Small intestine (tissue), 7 donors: ENCODE measurements at regions not wholly inside any gene's neighbourhood (a gene's known extent, or its start where the extent isn't known, plus 50 kb on each side); places are given as distances from the start of the nearest gene placed in this dataset.
A peak's percentile ranks its signal among the peaks of the same experiment; 100 is the strongest.

ENCODE experiments used
- DNase-seq, 2 donors: peaks; one replicate each; pipeline versions ENCODE4 v3.0.0 to v3.0.0-alpha.2; 2013
- FAIRE-seq: peaks from 2 replicates; lab custom pipeline; 2012; peaks lifted over from hg19 to GRCh38; lab: Jason Lieb, UNC
- H3K27ac ChIP-seq, 3 donors: one replicate each; pipeline ENCODE4 v1.5.1; 2013; ENCODE audit warnings: low read length in 2 of 3, mild to moderate bottlenecking in 2 of 3, control low read depth in 1 of 3, inconsistent platforms in 1 of 3, low read depth in 1 of 3, moderate library complexity in 1 of 3
- H3K27me3 ChIP-seq, 3 donors: one replicate each; pipeline ENCODE4 v1.6.1; 2013; ENCODE audit warnings: low read length in 3 of 3, inconsistent platforms in 1 of 3; ENCODE audit not compliant: control insufficient read depth in 3 of 3, insufficient read depth in 3 of 3
- H3K36me3 ChIP-seq, 3 donors: one replicate each; pipeline ENCODE4 v1.6.1; 2013; ENCODE audit warnings: low read length in 3 of 3, inconsistent platforms in 1 of 3, low read depth in 1 of 3, mild to moderate bottlenecking in 1 of 3, moderate library complexity in 1 of 3; ENCODE audit not compliant: control insufficient read depth in 3 of 3, insufficient read depth in 2 of 3
- H3K4me1 ChIP-seq, 3 donors: one replicate each; pipeline ENCODE4 v1.6.1; 2013; ENCODE audit warnings: low read length in 2 of 3, inconsistent platforms in 1 of 3, low read depth in 1 of 3, mild to moderate bottlenecking in 1 of 3, moderate library complexity in 1 of 3; ENCODE audit not compliant: control insufficient read depth in 3 of 3, insufficient read depth in 2 of 3
- H3K4me3 ChIP-seq, 3 donors: one replicate each; pipeline ENCODE4 v1.5.1; 2013; ENCODE audit warnings: low read length in 3 of 3, control low read depth in 1 of 3, inconsistent platforms in 1 of 3, low read depth in 1 of 3, mild to moderate bottlenecking in 1 of 3, moderate library complexity in 1 of 3
- H3K9me3 ChIP-seq, 2 donors: one replicate each; pipeline ENCODE4 v1.6.1; 2013; ENCODE audit warnings: low read depth in 1 of 2, low read length in 1 of 2; ENCODE audit not compliant: control insufficient read depth in 2 of 2, insufficient read depth in 1 of 2
- WGBS, 3 donors: extraction: QIAGEN DNeasy Blood & Tissue Kit; methylation state at CpG; one replicate each; pipeline ENCODE4 v1.1.7; 2013; 5-methylcytosine and 5-hydroxymethylcytosine counted together
- donor health status: healthy with polysubstance abuse.
- donor health status: control.
- donor health status: control.
- donor health status: Bipolar disorder and iron deficiency.
- donor health status: healthy.

GRCh38 chr14:81802341-81802740, 268.7 kb upstream of the SEL1L start:
- H3K4me3 ChIP-seq: no peak overlapping the region
- no peak for FAIRE-seq
- WGBS, 3 donors: 76 to 94% (median 79%) methylated on average over 2 of the region's 2 CpGs
- DNase-seq: no peak
- H3K36me3 ChIP-seq: no peaks in the 10 kb centered on the region
- H3K27ac ChIP-seq: no peak overlapping the region
- no peaks in the 10 kb centered on the region for H3K4me1 ChIP-seq
- no peaks in the 10 kb centered on the region for H3K27me3 ChIP-seq
- H3K9me3 ChIP-seq: no peaks in the 10 kb centered on the region

- H3K27ac ChIP-seq: no peak overlapping the region
- WGBS, 3 donors: 15 to 52% (median 33%) methylated on average over 2 of the region's 2 CpGs
- FAIRE-seq: no peak
Observed at GRCh38 chr14:81805785-81806184, 272.1 kb upstream of the SEL1L start.

GRCh38 chr14:81811705-81812269, 278.1 kb upstream of the SEL1L start:
- Histone ChIP-seq H3K27ac (no peak overlapping the region), H3K4me1 (no peaks in the 10 kb centered on the region), H3K4me3 (no peak overlapping the region), H3K27me3 (no peaks in the 10 kb centered on the region), H3K9me3 (no peaks in the 10 kb centered on the region), H3K36me3 (no peaks in the 10 kb centered on the region)
- DNase-seq: no peak
- 82 to 93% (median 82%) methylated on average over 7 of the region's 7 CpGs for WGBS, 3 donors
- no peak for FAIRE-seq

More at GRCh38 chr14:81805785-81806184, 272.1 kb upstream of the SEL1L start:
- Histone ChIP-seq H3K27me3 (no peaks in the 10 kb centered on the region), H3K4me1 (no peaks in the 10 kb centered on the region), H3K36me3 (no peaks in the 10 kb centered on the region), H3K4me3 (no peak overlapping the region), H3K9me3 (no peaks in the 10 kb centered on the region)
- peak; percentile 18 to 26 for DNase-seq

- WGBS, 3 donors: 74 to 85% (median 78%) methylated on average over 1 of the region's 1 CpG
- Histone ChIP-seq H3K27ac (no peak overlapping the region), H3K36me3 (no peaks in the 10 kb centered on the region), H3K27me3 (no peaks in the 10 kb centered on the region), H3K9me3 (peaks cover 0 to 14% of the 10 kb centered on the region in 2 donors), H3K4me1 (peaks cover 0 to 7% (median 0%) of the 10 kb centered on the region in 3 donors), H3K4me3 (no peak overlapping the region)
- DNase-seq (no peak), FAIRE-seq (no peak)
Observed at GRCh38 chr14:81818271-81818670, 284.6 kb upstream of the SEL1L start.

GRCh38 chr14:81819344-81819743, 285.7 kb upstream of the SEL1L start:
- H3K27ac ChIP-seq: no peak overlapping the region
- DNase-seq: peak; percentile 32 to 35
- FAIRE-seq: no peak
- peaks cover 0 to 14% of the 10 kb centered on the region in 2 donors for H3K9me3 ChIP-seq
- no peaks in the 10 kb centered on the region for H3K36me3 ChIP-seq
- peaks cover 0 to 7% (median 0%) of the 10 kb centered on the region in 3 donors for H3K4me1 ChIP-seq
- no peak overlapping the region for H3K4me3 ChIP-seq
- no peaks in the 10 kb centered on the region for H3K27me3 ChIP-seq
- 9 to 29% (median 20%) methylated on average over 5 of the region's 5 CpGs for whole genome bisulfite sequencing, 3 donors

- Histone ChIP-seq H3K4me3 (no peak overlapping the region), H3K9me3 (peaks cover 0 to 14% of the 10 kb centered on the region in 2 donors), H3K4me1 (peaks cover 0 to 7% (median 0%) of the 10 kb centered on the region in 3 donors), H3K27ac (no peak overlapping the region), H3K36me3 (no peaks in the 10 kb centered on the region), H3K27me3 (no peaks in the 10 kb centered on the region)
- DNase-seq: no peak
- WGBS, 3 donors: 52 to 73% (median 65%) methylated on average over 1 of the region's 1 CpG
- FAIRE-seq: no peak
Observed at GRCh38 chr14:81819910-81820309, 286.3 kb upstream of the SEL1L start.

- WGBS, 3 donors: 32 to 80% (median 70%) methylated on average over 1 of the region's 1 CpG
- H3K4me1 ChIP-seq: no peaks in the 10 kb centered on the region
- H3K27me3 ChIP-seq: no peaks in the 10 kb centered on the region
- no peak for FAIRE-seq
- no peak overlapping the region for H3K27ac ChIP-seq
- H3K4me3 ChIP-seq: no peak overlapping the region
- no peaks in the 10 kb centered on the region for H3K36me3 ChIP-seq
- no peak for DNase-seq
- H3K9me3 ChIP-seq: peaks cover 0 to 11% of the 10 kb centered on the region in 2 donors
Observed at GRCh38 chr14:81826081-81826480, 292.4 kb upstream of the SEL1L start.

- peaks cover 0 to 14% (median 0%) of the 10 kb centered on the region in 3 donors for H3K4me1 ChIP-seq
- H3K27ac ChIP-seq: no peak overlapping the region
- H3K27me3 ChIP-seq: no peaks in the 10 kb centered on the region
- H3K4me3 ChIP-seq: no peak overlapping the region
- 91 to 97% (median 94%) methylated on average over 23 to 24 of the region's 24 CpGs for WGBS, 3 donors
- DNase-seq: no peak
- FAIRE-seq: no peak
- no peaks in the 10 kb centered on the region for H3K9me3 ChIP-seq
- H3K36me3 ChIP-seq: no peaks in the 10 kb centered on the region
Observed at GRCh38 chr14:81829447-81829846, 295.8 kb upstream of the SEL1L start.
